NCI-H446 (cell line): ENCODE measurements at regions not wholly inside any gene's neighbourhood (a gene's known extent, or its start where the extent isn't known, plus 50 kb on each side); places are given as distances from the start of the nearest gene placed in this dataset.

Source experiments
- DNase-seq, 2 experiments: peaks; one replicate each; lab custom pipeline; 2025; lab: John Stamatoyannopoulos, UW

GRCh38 chr18:78115896-78116561 lies 863.6 kb upstream of the SALL3 start:
- DNase-seq, result no peak

GRCh38 chr18:78123144-78123909 lies 856.3 kb upstream of the SALL3 start:
- no peak for DNase-seq

DNA sequence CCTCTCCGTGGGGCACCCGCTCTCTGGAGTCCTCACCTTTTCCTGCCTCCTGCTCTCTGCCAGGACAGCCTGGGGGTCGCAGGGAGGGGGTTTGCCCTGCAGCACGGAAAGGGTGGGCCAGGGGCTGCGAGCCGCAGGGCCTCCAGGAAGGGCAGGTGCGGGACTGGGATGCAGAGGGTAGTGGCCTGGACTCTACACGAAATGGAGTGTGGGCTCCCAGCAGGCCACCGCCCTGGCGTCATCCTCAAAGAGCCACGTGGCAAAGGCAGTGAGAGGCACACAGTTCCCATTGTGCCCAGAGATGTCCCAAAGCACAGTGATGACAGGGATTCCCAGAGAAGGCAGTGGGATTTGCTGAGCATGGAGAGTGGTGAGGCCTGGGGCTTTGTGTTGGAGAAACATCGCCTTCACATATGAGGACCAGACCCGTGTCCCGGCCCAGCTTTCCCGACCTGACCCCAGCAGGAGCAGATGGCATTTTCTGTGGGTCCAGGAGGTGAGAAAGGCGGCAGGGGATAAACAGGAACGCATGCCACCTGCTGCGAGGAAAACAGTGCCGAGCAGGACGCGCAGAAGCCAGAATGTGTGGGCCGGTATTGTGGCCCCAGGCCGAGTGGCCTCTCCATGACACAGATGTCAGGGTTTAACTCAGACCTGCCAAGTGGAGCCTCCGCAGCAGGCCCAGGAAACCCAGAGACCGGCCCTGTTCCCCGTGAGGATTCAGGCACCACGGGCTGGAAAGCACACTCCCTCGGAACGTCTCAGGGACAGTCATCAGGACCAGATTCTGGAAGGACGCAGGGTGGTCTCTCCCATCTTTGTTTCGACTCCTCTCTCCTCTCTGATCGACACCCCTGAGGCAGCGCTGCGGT lies 855.5 kb upstream of the SALL3 start:
- DNase-seq, result no peak

GRCh38 chr18:78125206-78125896 lies 854.3 kb upstream of the SALL3 start:
- no peak for DNase-seq

GRCh38 chr18:78126106-78126505 lies 853.5 kb upstream of the SALL3 start:
- no peak for DNase-seq

DNA sequence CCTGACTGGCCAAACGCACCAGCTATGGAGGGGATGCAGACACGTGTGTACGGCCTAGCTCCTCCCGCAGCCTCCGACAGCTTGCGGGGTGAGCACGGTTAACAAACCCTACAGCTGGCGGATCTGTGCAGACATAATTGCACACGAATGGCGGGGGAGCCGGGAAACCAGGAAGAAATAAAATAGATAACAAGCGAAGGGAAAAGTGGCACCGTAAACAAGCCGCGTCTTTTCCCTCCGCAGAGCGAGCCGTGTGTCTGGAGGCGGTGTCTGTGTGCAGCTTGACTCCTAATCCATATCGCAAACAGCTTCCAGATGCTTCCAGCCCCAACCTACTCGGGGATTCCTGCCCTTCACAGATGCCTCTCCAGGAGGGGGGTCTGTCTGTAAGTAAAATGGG lies 853.1 kb upstream of the SALL3 start:
- no peak for DNase-seq

GRCh38 chr18:78127041-78127440 lies 852.6 kb upstream of the SALL3 start:
- no peak for DNase-seq

GRCh38 chr18:78128004-78128403 lies 851.6 kb upstream of the SALL3 start:
- DNase-seq, result no peak

DNA sequence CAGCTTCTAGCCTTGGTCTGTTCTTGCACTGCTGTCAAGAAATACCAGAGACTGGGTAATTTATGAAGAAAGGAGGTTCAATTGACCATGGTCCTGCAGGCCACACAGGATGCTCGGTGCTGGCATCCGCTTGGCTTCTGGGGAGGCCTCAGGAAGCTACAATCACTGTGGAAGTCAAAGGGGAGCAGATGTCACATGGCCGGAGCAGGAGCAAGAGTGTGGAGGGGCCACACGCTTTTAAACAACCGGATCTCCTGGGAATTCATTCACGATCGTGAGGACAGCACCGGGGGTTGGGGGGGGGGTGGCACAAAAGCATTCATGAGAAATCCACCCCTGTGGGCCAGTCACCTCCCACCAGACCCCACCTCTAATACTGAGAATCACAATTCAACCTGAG lies 850.4 kb upstream of the SALL3 start:
- DNase-seq, result no peak

DNA sequence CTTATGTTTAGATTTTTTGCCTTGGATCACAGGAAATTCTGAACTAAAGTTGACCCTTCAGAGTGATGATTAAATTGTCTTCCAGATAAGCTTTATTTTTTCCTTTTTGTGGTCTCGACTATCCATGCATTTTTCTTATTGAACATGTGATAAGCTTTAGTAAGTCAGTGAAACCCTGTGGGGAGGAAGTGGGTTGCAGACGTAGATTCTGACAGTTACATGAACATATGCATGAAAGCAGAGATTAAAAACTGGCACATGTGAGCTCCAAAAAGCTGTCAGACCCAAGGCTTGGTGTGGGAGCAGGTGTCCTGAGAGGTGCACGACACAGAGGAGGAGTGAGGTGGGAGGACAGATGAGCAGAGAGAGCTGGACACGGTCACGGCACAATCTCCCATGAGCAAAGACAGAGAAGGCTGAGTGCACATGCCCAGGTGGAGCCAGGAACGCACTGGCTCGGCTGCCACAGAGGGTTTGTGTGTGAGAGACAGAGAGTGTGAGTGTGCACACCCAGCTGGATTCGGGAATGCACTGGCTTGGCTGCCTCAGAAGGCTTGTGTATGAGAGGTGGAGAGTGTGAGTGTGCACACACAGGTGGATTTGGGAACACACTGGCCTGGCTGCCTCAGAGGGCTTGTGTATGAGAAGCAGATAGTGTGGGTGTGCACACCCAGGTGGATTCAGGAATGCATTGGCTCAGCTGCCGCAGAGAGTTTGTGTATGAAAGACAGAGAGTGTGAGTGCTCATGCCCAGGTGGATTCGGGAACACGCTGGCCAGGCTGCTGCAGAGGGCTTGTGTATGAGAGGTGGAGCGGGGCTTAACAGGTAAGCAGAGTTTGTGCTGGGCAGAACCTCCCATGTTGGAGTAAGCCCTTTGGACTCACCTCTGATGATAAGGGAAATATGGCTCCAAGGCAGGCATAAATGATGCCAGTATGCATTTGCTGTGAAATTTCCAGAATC lies 849.1 kb upstream of the SALL3 start:
- no peak for DNase-seq

GRCh38 chr18:78133729-78134128 lies 845.9 kb upstream of the SALL3 start:
- DNase-seq, result no peak

DNA sequence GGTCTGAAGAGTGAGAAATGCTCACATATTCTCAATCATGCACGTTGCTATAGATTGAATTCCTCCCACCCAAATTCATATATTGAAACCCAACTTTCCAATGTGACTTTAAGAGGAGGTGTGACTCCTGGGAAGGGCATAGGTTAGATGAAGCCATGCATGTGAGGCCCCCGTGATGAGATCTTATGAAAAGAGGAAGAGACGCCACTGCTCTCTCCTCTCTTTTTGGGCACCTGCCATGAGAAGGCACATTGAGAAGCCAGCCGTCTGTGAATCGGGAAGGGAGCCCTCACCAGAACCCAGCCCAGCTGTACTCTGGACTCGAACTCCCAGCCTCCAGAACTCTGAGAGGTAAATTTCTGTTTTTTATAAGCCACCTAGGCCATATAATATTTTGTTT lies 842.6 kb upstream of the SALL3 start:
- no peak for DNase-seq

DNA sequence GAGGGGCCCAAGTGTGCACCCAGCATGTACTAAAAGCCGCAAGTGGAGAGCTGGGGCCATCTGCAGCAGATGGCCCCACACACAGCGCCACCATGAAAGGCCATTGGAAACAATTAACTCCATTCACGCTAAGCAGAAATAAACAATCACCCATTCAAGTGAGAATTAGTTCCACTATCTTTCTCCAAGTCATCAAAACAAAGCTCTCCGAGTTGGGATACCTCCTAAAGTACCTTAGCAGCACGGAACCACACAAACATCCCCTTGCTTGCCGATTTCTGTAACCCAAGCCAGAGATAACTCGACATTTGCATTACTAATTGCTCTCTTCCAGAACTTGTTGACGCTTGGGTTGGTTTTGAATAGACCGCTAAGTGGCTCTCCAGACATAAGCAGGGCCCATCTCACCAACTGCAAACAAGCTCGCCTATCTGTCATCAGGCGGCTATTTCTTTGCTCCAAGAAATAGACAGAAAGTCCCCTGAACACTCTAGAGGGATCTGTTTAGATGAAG lies 840.6 kb upstream of the SALL3 start:
- DNase-seq, result no peak

DNA sequence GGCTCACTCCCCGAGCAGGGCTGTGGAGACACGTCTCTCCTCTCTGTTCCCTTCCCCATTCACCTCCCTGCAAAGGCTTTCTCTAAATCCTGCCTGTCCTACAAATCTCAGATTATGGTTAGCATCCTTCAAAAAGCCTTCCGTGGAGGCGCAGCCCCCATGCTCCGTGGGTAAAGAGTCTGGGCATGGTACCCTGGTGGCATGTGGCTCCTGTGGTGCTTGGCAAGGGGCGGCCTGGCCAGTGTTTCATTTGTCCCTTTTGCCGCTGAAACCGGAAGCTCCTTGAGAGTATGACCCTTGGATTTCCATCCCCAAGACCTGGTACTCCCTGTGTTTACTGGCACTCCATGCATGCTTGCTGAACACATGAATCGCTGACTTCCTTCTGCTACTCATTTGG lies 839.3 kb upstream of the SALL3 start:
- DNase-seq, result no peak

- DNase-seq, result no peak
These were observed 834.9 kb upstream of the SALL3 start for GRCh38 chr18:78144669-78145068.

- no peak for DNase-seq
These were observed 834.5 kb upstream of the SALL3 start for GRCh38 chr18:78145096-78145495.

DNA sequence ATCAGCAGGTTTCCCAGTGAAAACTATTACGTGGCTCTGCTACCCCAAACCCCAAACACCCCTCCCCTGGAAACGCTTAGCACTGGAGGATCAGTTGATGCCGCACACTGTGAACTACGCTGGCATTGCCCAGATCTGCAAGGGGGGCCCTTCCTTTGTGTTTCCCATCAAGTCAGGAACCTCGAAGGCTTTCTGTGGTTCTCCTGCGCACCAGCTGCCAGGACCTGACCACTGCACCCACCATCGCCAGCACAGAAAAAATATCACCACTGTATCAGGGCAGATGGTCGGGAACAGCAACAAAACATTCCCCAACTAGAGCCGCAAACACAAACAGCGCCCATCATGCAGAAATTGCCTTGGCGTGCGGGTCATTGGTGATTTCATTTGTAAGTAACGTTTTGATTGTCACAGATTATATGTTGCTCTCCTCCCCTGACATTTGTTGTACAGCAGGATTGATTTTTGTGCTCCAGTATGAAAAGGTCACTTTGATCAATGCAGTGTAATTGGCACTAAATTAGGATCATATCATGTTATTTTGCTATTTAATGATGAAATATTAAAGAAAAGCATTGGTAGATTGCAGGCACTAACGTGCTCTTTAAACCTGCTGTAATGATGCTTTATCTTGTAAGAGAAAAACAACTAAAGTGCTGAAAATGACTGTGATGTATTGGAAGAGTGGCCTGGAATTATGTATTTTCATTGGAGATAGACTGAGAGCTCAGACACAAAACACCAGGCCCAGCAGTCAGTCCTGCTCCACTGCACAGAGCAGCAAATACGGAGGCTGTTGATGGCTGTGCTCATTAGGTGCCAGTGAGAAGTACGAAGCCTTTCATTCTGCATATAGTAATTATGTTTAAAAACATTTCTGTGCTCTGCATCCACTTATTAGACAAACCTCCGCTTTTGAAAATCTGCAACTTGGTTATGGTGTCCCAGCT lies 833.2 kb upstream of the SALL3 start:
- DNase-seq, result no peak

DNA sequence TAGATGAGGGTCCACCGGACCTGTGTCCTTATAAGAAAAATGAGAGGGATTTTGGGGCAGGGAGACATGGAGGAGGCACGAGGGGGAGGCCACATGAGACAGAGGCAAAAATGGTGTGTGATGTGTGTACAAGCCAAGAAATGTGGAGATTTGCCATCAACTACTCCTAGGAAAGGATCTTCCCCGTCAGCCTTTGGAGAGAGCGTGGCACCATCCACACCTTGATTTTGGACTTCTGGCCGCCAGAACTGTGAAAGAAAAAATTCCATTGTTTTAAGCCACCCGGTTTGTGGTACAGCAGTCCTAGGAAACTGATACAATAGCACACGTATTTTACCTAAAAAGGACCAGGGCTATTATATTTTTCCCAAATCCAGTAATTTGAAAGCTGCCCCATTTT lies 829.0 kb upstream of the SALL3 start:
- DNase-seq, result no peak

DNA sequence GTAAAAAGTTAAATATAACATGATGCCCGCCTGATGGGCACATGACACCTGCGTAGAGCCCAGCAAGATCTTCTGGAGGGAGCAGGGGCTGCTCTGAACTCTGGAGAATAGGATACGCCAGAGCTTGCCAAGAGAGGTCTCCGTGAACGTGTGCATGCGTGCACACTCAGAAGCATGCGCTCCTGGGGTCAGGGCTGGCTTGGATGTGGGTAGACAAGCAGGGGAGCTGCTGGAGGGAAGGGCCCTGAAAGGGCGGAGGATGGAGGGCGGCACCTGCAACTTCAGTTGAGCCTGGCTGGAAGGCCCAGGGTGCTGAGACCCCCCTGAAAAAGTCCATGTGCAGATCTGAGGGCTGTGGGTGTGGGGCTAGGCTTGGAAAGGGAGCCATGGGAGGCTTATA lies 828.4 kb upstream of the SALL3 start:
- DNase-seq, result no peak
